ENCODE measurements at regions not wholly inside any gene's neighbourhood (a gene's known extent, or its start where the extent isn't known, plus 50 kb on each side); places are given as distances from the start of the nearest gene placed in this dataset.

- ChIA-PET CTCF (interaction anchor here (0.6 kb wide), 1 partner anchor 53 kb away, joined by 4 read pairs; no protein-coding TSS in a partner anchor), POLR2A (ENCODE audit: low non-redundant PET) (no interaction called here)
- H3K27ac ChIP-seq = no peak overlapping the region
- no peak for DNase-seq (ENCODE audit: low spot score)
- no peak for TF ChIP-seq CTCF (conservative IDR thresholded peaks at IDR 0.05; ENCODE audit: low read depth)
Observed at GRCh38 chr3:72407766-72408165, 440.5 kb downstream of the SHQ1 start.

DNA sequence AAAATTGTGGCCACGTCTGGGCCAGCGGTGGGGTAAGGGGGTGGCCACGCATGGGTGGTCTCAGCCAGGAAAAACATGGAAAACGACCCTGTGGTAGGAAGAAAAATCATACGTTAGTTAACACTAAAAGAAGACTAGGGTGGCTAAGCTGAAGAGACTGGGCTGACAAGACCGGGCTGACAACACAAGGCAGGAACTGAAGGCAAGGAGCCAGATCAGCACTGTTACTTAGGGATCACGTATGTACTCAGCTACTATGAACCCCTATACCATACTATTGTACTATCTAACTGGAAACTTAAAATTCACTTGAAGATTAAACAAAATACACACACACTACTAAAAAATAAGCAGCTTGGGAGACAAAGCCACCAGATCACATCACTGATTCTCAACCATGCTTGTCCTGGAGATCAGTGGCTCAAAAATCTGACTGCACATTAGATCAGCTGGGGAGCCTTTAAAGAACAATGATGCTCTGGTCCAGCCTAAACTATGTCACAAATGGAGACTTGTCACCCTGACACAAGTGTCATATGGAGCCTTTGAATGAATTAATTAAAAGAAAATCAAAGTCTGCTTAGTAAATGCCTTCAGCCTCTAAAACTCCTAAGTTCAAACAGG, 442.2 kb downstream of the SHQ1 start:
- DNase-seq (ENCODE audit: low spot score) = no peak
- H3K27ac ChIP-seq = no peak overlapping the region
- TF ChIP-seq CTCF (conservative IDR thresholded peaks at IDR 0.05; ENCODE audit: low read depth) = no peak
- ChIA-PET POLR2A (ENCODE audit: low non-redundant PET) (no interaction called here), CTCF (no interaction called here)

GRCh38 chr3:72401005-72401545, 447.2 kb downstream of the SHQ1 start:
- ChIA-PET POLR2A (ENCODE audit: low non-redundant PET) (no interaction called here), CTCF (no interaction called here)
- TF ChIP-seq CTCF (conservative IDR thresholded peaks at IDR 0.05; ENCODE audit: low read depth) = no peak
- DNase-seq (ENCODE audit: low spot score) = no peak
- H3K27ac ChIP-seq = no peak overlapping the region

GRCh38 chr3:72398781-72399180, 449.5 kb downstream of the SHQ1 start:
- ChIA-PET POLR2A (ENCODE audit: low non-redundant PET) (no interaction called here), CTCF (no interaction called here)
- H3K27ac ChIP-seq = no peak overlapping the region
- DNase-seq (ENCODE audit: low spot score) = no peak
- TF ChIP-seq CTCF (conservative IDR thresholded peaks at IDR 0.05; ENCODE audit: low read depth) = no peak

- H3K27ac ChIP-seq = no peak overlapping the region
- ChIA-PET POLR2A (ENCODE audit: low non-redundant PET) (no interaction called here), CTCF (no interaction called here)
- DNase-seq (ENCODE audit: low spot score) = no peak
- TF ChIP-seq CTCF (conservative IDR thresholded peaks at IDR 0.05; ENCODE audit: low read depth) = no peak
Observed at GRCh38 chr3:72397586-72397985, 450.7 kb downstream of the SHQ1 start.

- ChIA-PET CTCF (no interaction called here), POLR2A (ENCODE audit: low non-redundant PET) (no interaction called here)
- H3K27ac ChIP-seq = no peak overlapping the region
- no peak for DNase-seq (ENCODE audit: low spot score)
- no peak for TF ChIP-seq CTCF (conservative IDR thresholded peaks at IDR 0.05; ENCODE audit: low read depth)
Observed at GRCh38 chr3:72396899-72397298, 451.3 kb downstream of the SHQ1 start.
